B cell (primary cell): ENCODE measurements at regions not wholly inside any gene's neighbourhood (a gene's known extent, or its start where the extent isn't known, plus 50 kb on each side); places are given as distances from the start of the nearest gene placed in this dataset.

Experiments used
- ATAC-seq: fragments of 200-7000 bp; cut with Tn5 transposase; one replicate; pipeline ENCODE4 v1.10.0; 2021; ENCODE audit warnings: low read depth, mild to moderate bottlenecking, moderate number of reproducible peaks, moderate library complexity
- CTCF ChIA-PET: fragments of 350-600 bp; sonication (Branson Sonifier 250); formaldehyde crosslinking; loops from one replicate; lab custom pipeline; 2021; ENCODE audit warnings: antibody characterized with exemption, inconsistent platforms; lab: Charles Lee
- POLR2A ChIA-PET: fragments of 350-600 bp; sonication (Branson Sonifier 250); formaldehyde crosslinking; loops from one replicate; lab custom pipeline; 2021; ENCODE audit warnings: antibody characterized with exemption; lab: Charles Lee
- DNase-seq: peaks from one replicate; pipeline ENCODE4 v3.0.0; 2013
- H2AFZ ChIP-seq: 2 replicates; pipeline ENCODE4 v1.6.1; 2012; ENCODE audit warnings: mild to moderate bottlenecking, low read depth, low read length; ENCODE audit not compliant: insufficient read depth, poor library complexity, severe bottlenecking
- H3K27ac ChIP-seq, 2 donors: 1 replicate in 1 of 2; 2 replicates in 1 of 2; pipeline ENCODE4 v1.5.1; 2012 to 2013; ENCODE audit warnings: low read length in 2 of 2, mild to moderate bottlenecking in 2 of 2, moderate library complexity in 1 of 2
- H3K27me3 ChIP-seq, 4 experiments: fragments of 200-600 bp in 1 of 4; sonication (generic) in 1 of 4; replicated peaks in 1 of 4; 1 replicate in 2 of 4; 2 replicates in 2 of 4; pipeline versions ENCODE4 v1.6.1 to v1.7.0; 2013 to 2016; ENCODE audit warnings: low read length in 3 of 4, mild to moderate bottlenecking in 2 of 4, mixed read lengths in 1 of 4, moderate library complexity in 1 of 4; ENCODE audit not compliant: insufficient read depth in 4 of 4, control insufficient read depth in 3 of 4; ENCODE audit errors: control extremely low read depth in 1 of 4
- H3K36me3 ChIP-seq, 2 experiments: replicated peaks in 1 of 2; 1 replicate in 1 of 2; 2 replicates in 1 of 2; pipeline versions ENCODE4 v1.6.1 to v1.7.1; 2013; ENCODE audit warnings: low read length in 1 of 2; ENCODE audit not compliant: insufficient read depth in 2 of 2, control insufficient read depth in 1 of 2; ENCODE audit errors: control extremely low read depth in 1 of 2, extremely low read depth in 1 of 2
- H3K4me1 ChIP-seq, 2 donors: fragments of 200-600 bp in 1 of 2; sonication (generic) in 1 of 2; 1 replicate in 1 of 2; 2 replicates in 1 of 2; pipeline versions ENCODE4 v1.5.1 to v1.6.1; 2013 to 2017; ENCODE audit warnings: low read length in 2 of 2; ENCODE audit not compliant: control insufficient read depth in 2 of 2, insufficient read depth in 2 of 2
- H3K4me2 ChIP-seq: replicated peaks from 2 replicates; pipeline ENCODE3; 2012; ENCODE audit warnings: mild to moderate bottlenecking, low read depth, low read length; ENCODE audit not compliant: poor library complexity, severe bottlenecking
- H3K4me3 ChIP-seq, 5 experiments: fragments of 200-600 bp in 1 of 5; sonication (generic) in 1 of 5; 1 replicate in 3 of 5; 2 replicates in 2 of 5; pipeline versions ENCODE4 v1.5.1 to v1.7.0; 2011 to 2016; ENCODE audit warnings: low read length in 4 of 5, mild to moderate bottlenecking in 4 of 5, low read depth in 2 of 5, control low read depth in 1 of 5, moderate library complexity in 1 of 5; ENCODE audit not compliant: insufficient read depth in 1 of 5; ENCODE audit errors: control extremely low read depth in 1 of 5, extremely low read depth in 1 of 5
- H3K79me2 ChIP-seq: fragments of 200-600 bp; sonication (generic); one replicate; pipeline ENCODE4 v1.6.0; 2016; ENCODE audit warnings: low read length; ENCODE audit not compliant: control insufficient read depth, insufficient read depth
- H3K9ac ChIP-seq: fragments of 200-600 bp; sonication (generic); 2 replicates; pipeline ENCODE4 v1.6.1; 2017; ENCODE audit warnings: mild to moderate bottlenecking, low read length, moderate library complexity
- H3K9me3 ChIP-seq, 3 donors: one replicate each; pipeline versions ENCODE4 v1.6.1 to v1.7.1; 2013; ENCODE audit warnings: low read length in 2 of 3; ENCODE audit not compliant: control insufficient read depth in 2 of 3, insufficient read depth in 1 of 3; ENCODE audit errors: control extremely low read depth in 1 of 3
- H4K20me1 ChIP-seq: 2 replicates; pipeline ENCODE4 v1.6.0; 2012; ENCODE audit warnings: mild to moderate bottlenecking, low read length; ENCODE audit not compliant: insufficient read depth, control insufficient read depth, poor library complexity, severe bottlenecking
- H3K27ac Mint-ChIP-seq: one replicate; pipeline ENCODE4 v1.8.0; 2021; ENCODE audit warnings: mixed read lengths
- H3K27me3 Mint-ChIP-seq: one replicate; pipeline ENCODE4 v1.8.0; 2021; ENCODE audit warnings: mixed read lengths
- H3K4me1 Mint-ChIP-seq: one replicate; pipeline ENCODE4 v1.8.0; 2021; ENCODE audit warnings: mixed read lengths
- H3K4me3 Mint-ChIP-seq: one replicate; pipeline ENCODE4 v1.8.0; 2021; ENCODE audit warnings: mixed read lengths
- H3K9me3 Mint-ChIP-seq: one replicate; pipeline ENCODE4 v1.8.0; 2022; ENCODE audit warnings: mixed read lengths; ENCODE audit not compliant: insufficient read depth
- CTCF ChIP-seq: fragments of 200-600 bp; IDR thresholded peaks from one replicate; pipeline ENCODE4 v1.8.0; 2022; ENCODE audit warnings: antibody characterized with exemption, mild to moderate bottlenecking
- EZH2 ChIP-seq: IDR thresholded peaks from 2 replicates; pipeline ENCODE4 v1.6.1; 2012; ENCODE audit warnings: borderline replicate concordance, low read depth, mild to moderate bottlenecking, moderate library complexity, low read length; ENCODE audit not compliant: insufficient read depth, poor library complexity, severe bottlenecking
- WGBS: methylation state at CpG from one replicate; pipeline ENCODE4 v1.1.5; 2013; ENCODE audit warnings: missing lambda C conversion rate; ENCODE audit not compliant: insufficient coverage; 5-methylcytosine and 5-hydroxymethylcytosine counted together
- intact Hi-C: fragments of 100-400 bp; cut with micrococcal nuclease; formaldehyde crosslinking; loops from one replicate; pipeline ENCODE4 v1.10.0; 2022

- intact Hi-C loops, result no loop called here
- Histone ChIP-seq H3K79me2 (no peaks in the 10 kb centered on the region), H3K27ac (no peak overlapping the region), H3K9ac (no peak overlapping the region), H4K20me1 (no peaks in the 10 kb centered on the region), H3K36me3 (no peaks in the 10 kb centered on the region), H3K9me3 (no peaks in the 10 kb centered on the region), H3K4me3 (no peak overlapping the region), H2AFZ (no peak overlapping the region), H3K4me1 (no peaks in the 10 kb centered on the region), H3K27me3 (no peaks in the 10 kb centered on the region), H3K4me2 (no peak overlapping the region)
- 96% methylated on average over 4 of the region's 4 CpGs for WGBS
- DNase-seq, result no peak
- Mint-ChIP-seq H3K4me1 (no peaks in the 10 kb centered on the region), H3K9me3 (no peaks in the 10 kb centered on the region), H3K27me3 (peaks cover 15% of the 10 kb centered on the region), H3K27ac (no peak overlapping the region), H3K4me3 (no peak overlapping the region)
- TF ChIP-seq EZH2 (no peak), CTCF (no peak)
- CTCF ChIA-PET, result no interaction called here
- POLR2A ChIA-PET, result no interaction called here
- no peak for ATAC-seq
Measured at GRCh38 chr4:184921456-184921855, 95.7 kb upstream of the ACSL1 start.

GRCh38 chr4:184922301-184922700 is 96.0 kb upstream of the HELT start:
- H3K4me1 Mint-ChIP-seq, result no peaks in the 10 kb centered on the region
- ChIA-PET POLR2A (no interaction called here), CTCF (no interaction called here)

More at GRCh38 chr4:184922301-184922700, 96.0 kb upstream of the HELT start:
- Histone ChIP-seq H3K79me2 (no peaks in the 10 kb centered on the region), H3K4me3 (no peak overlapping the region), H3K4me1 (no peaks in the 10 kb centered on the region), H3K9me3 (no peaks in the 10 kb centered on the region), H3K36me3 (no peaks in the 10 kb centered on the region), H3K9ac (no peak overlapping the region), H3K27me3 (no peaks in the 10 kb centered on the region), H3K4me2 (no peak overlapping the region), H4K20me1 (no peaks in the 10 kb centered on the region), H2AFZ (no peak overlapping the region), H3K27ac (no peak overlapping the region)
- DNase-seq, result no peak
- Mint-ChIP-seq H3K27me3 (peaks cover 6% of the 10 kb centered on the region), H3K4me3 (no peak overlapping the region), H3K9me3 (peaks cover 3% of the 10 kb centered on the region), H3K27ac (no peak overlapping the region)
- TF ChIP-seq CTCF (no peak), EZH2 (no peak)
- ATAC-seq, result no peak
- WGBS, result 100% methylated on average over 1 of the region's 3 CpGs
- intact Hi-C loops, result no loop called here
